ENCODE measurements at regions not wholly inside any gene's neighbourhood (a gene's known extent, or its start where the extent isn't known, plus 50 kb on each side); places are given as distances from the start of the nearest gene placed in this dataset.
"Not testable (repeated sequence)": the region's sequence is repeated elsewhere in the genome, so short reads cannot be mapped to it uniquely, and the experiment has no call there.

GRCh38 chr11:81255895-81256294, 1477.8 kb downstream of the FAM181B start:
- TF ChIP-seq CTCF (IDR thresholded peaks at IDR 0.05; ENCODE audit: low read depth, low read length): no peak
- DNase-seq (ENCODE audit: extremely low read depth, low read depth): no peak

- no peak for TF ChIP-seq CTCF (IDR thresholded peaks at IDR 0.05; ENCODE audit: low read depth, low read length)
- DNase-seq (ENCODE audit: extremely low read depth, low read depth): no peak
These were observed 1480.4 kb downstream of the FAM181B start for GRCh38 chr11:81253244-81253643.

- no peak for DNase-seq (ENCODE audit: extremely low read depth, low read depth)
- TF ChIP-seq CTCF (IDR thresholded peaks at IDR 0.05; ENCODE audit: low read depth, low read length): no peak
These were observed 1486.7 kb downstream of the FAM181B start for GRCh38 chr11:81246941-81247340.

- TF ChIP-seq CTCF (IDR thresholded peaks at IDR 0.05; ENCODE audit: low read depth, low read length): no peak
- DNase-seq (ENCODE audit: extremely low read depth, low read depth): no peak
These were observed 1487.9 kb downstream of the FAM181B start for GRCh38 chr11:81245791-81246190.

- DNase-seq (ENCODE audit: extremely low read depth, low read depth): no peak
- TF ChIP-seq CTCF (IDR thresholded peaks at IDR 0.05; ENCODE audit: low read depth, low read length): no peak
These were observed 1491.9 kb downstream of the FAM181B start for GRCh38 chr11:81241672-81242275.

GRCh38 chr11:81237139-81237538, 1496.5 kb downstream of the FAM181B start:
- DNase-seq (ENCODE audit: extremely low read depth, low read depth): no peak
- TF ChIP-seq CTCF (IDR thresholded peaks at IDR 0.05; ENCODE audit: low read depth, low read length): no peak

GRCh38 chr11:81227409-81227808, 1506.3 kb downstream of the FAM181B start:
- DNase-seq (ENCODE audit: extremely low read depth, low read depth): not testable (repeated sequence)

GRCh38 chr11:81224396-81224795, 1509.3 kb downstream of the FAM181B start:
- no peak for TF ChIP-seq CTCF (IDR thresholded peaks at IDR 0.05; ENCODE audit: low read depth, low read length)
- DNase-seq (ENCODE audit: extremely low read depth, low read depth): no peak

All from AG09319 (cell line).